H9 (cell line): ENCODE measurements at regions not wholly inside any gene's neighbourhood (a gene's known extent, or its start where the extent isn't known, plus 50 kb on each side); places are given as distances from the start of the nearest gene placed in this dataset.

Experiments
- DNase-seq: peaks from one replicate; pipeline ENCODE4 v3.0.0-alpha.2; 2017
- H2AFZ ChIP-seq: one replicate; pipeline ENCODE4 v1.6.1; 2013; ENCODE audit warnings: mild to moderate bottlenecking, low read length, control low read depth, moderate library complexity
- H2AK5ac ChIP-seq: 2 replicates; pipeline ENCODE4 v1.6.1; 2013; ENCODE audit warnings: low read length, control low read depth, mixed read lengths; ENCODE audit not compliant: insufficient read length
- H2BK120ac ChIP-seq: one replicate; pipeline ENCODE4 v1.6.1; 2013; ENCODE audit warnings: low read depth, mild to moderate bottlenecking, low read length, control low read depth, inconsistent platforms; ENCODE audit not compliant: poor library complexity, severe bottlenecking
- H2BK12ac ChIP-seq: 2 replicates; pipeline ENCODE4 v1.6.1; 2013; ENCODE audit warnings: low read length, control low read depth, mixed read lengths, low read depth; ENCODE audit not compliant: insufficient read length
- H2BK15ac ChIP-seq: 2 replicates; pipeline ENCODE4 v1.6.1; 2013; ENCODE audit warnings: low read depth, low read length, control low read depth
- H2BK20ac ChIP-seq: one replicate; pipeline ENCODE4 v1.6.1; 2013; ENCODE audit warnings: low read depth, mild to moderate bottlenecking, low read length, control low read depth, inconsistent platforms; ENCODE audit not compliant: poor library complexity, severe bottlenecking
- H2BK5ac ChIP-seq: 2 replicates; pipeline ENCODE4 v1.6.1; 2013; ENCODE audit warnings: low read length, control low read depth, mixed read lengths; ENCODE audit not compliant: insufficient read length
- H3K14ac ChIP-seq: 2 replicates; pipeline ENCODE4 v1.6.1; 2013; ENCODE audit warnings: low read length, control low read depth; ENCODE audit not compliant: insufficient read depth
- H3K18ac ChIP-seq: 2 replicates; pipeline ENCODE4 v1.6.1; 2013; ENCODE audit warnings: low read depth, mild to moderate bottlenecking, mixed read lengths, low read length, control low read depth; ENCODE audit not compliant: insufficient read length
- H3K23ac ChIP-seq: 2 replicates; pipeline ENCODE4 v1.6.1; 2013; ENCODE audit warnings: low read length, control low read depth, mixed read lengths, low read depth; ENCODE audit not compliant: insufficient read length
- H3K23me2 ChIP-seq: 2 replicates; pipeline ENCODE4 v1.6.1; 2013; ENCODE audit warnings: low read depth, mild to moderate bottlenecking, mixed read lengths, low read length, control low read depth; ENCODE audit not compliant: insufficient read length, poor library complexity, severe bottlenecking
- H3K27ac ChIP-seq: 2 replicates; pipeline ENCODE4 v1.5.1; 2013; ENCODE audit warnings: low read length, control low read depth, mixed read lengths, low read depth; ENCODE audit not compliant: insufficient read length
- H3K27me3 ChIP-seq: 2 replicates; pipeline ENCODE4 v1.6.1; 2013; ENCODE audit warnings: low read length, control low read depth, inconsistent platforms; ENCODE audit not compliant: insufficient read depth
- H3K4ac ChIP-seq: 2 replicates; pipeline ENCODE4 v1.6.1; 2013; ENCODE audit warnings: low read depth, mild to moderate bottlenecking, control low read depth, inconsistent platforms, low read length, moderate library complexity
- H3K4me1 ChIP-seq: 2 replicates; pipeline ENCODE4 v1.6.1; 2013; ENCODE audit warnings: low read length, control low read depth, inconsistent platforms; ENCODE audit not compliant: insufficient read depth
- H3K4me2 ChIP-seq: 2 replicates; pipeline ENCODE4 v1.6.1; 2013; ENCODE audit warnings: low read length, control low read depth, mixed read lengths; ENCODE audit not compliant: insufficient read length, insufficient read depth
- H3K56ac ChIP-seq: 2 replicates; pipeline ENCODE4 v1.6.1; 2013; ENCODE audit warnings: low read depth, mild to moderate bottlenecking, mixed read lengths, low read length, control low read depth; ENCODE audit not compliant: insufficient read length
- H3K79me1 ChIP-seq: 2 replicates; pipeline ENCODE4 v1.6.1; 2013; ENCODE audit warnings: low read depth, mild to moderate bottlenecking, moderate library complexity, low read length, control low read depth, inconsistent platforms; ENCODE audit not compliant: insufficient read depth, poor library complexity, severe bottlenecking
- H3K79me2 ChIP-seq: 2 replicates; pipeline ENCODE4 v1.6.1; 2013; ENCODE audit warnings: low read length, control low read depth, inconsistent platforms; ENCODE audit not compliant: insufficient read depth
- H3K9ac ChIP-seq: 2 replicates; pipeline ENCODE4 v1.6.1; 2013; ENCODE audit warnings: low read length, control low read depth, mixed read lengths; ENCODE audit not compliant: insufficient read length; ENCODE audit errors: extremely low read depth
- H3K9me3 ChIP-seq: one replicate; pipeline ENCODE4 v1.6.1; 2013; ENCODE audit warnings: low read depth, low read length, inconsistent platforms; ENCODE audit not compliant: control insufficient read depth
- H3T11ph ChIP-seq: one replicate; pipeline ENCODE4 v1.6.1; 2013; ENCODE audit warnings: mild to moderate bottlenecking, low read length, control low read depth, inconsistent platforms
- H4K20me1 ChIP-seq: one replicate; pipeline ENCODE4 v1.6.1; 2013; ENCODE audit not compliant: control insufficient read depth, insufficient read length, insufficient read depth
- H4K5ac ChIP-seq: 2 replicates; pipeline ENCODE4 v1.6.1; 2013; ENCODE audit warnings: low read depth, mild to moderate bottlenecking, mixed read lengths, low read length, control low read depth; ENCODE audit not compliant: insufficient read length
- H4K8ac ChIP-seq: replicated peaks from 2 replicates; pipeline ENCODE4 v1.6.1; 2013; ENCODE audit warnings: low read length, control low read depth, mixed read lengths, low read depth; ENCODE audit not compliant: insufficient read length
- H4K91ac ChIP-seq: 2 replicates; pipeline ENCODE4 v1.6.1; 2013; ENCODE audit warnings: low read depth, mild to moderate bottlenecking, moderate library complexity, mixed read lengths, low read length, control low read depth; ENCODE audit not compliant: insufficient read length
- H3K27ac Mint-ChIP-seq, 3 experiments: 2 replicates in 2 of 3; 3 replicates in 1 of 3; pipeline ENCODE4 v1.8.0; 2020 to 2021; ENCODE audit warnings: mixed read lengths in 3 of 3, mild to moderate bottlenecking in 1 of 3, moderate library complexity in 1 of 3
- H3K27me3 Mint-ChIP-seq: 2 replicates; pipeline ENCODE4 v1.8.0; 2021; ENCODE audit warnings: low read depth, mild to moderate bottlenecking, moderate library complexity, mixed read lengths
- H3K36me3 Mint-ChIP-seq, 3 experiments: 2 replicates in 2 of 3; 3 replicates in 1 of 3; pipeline ENCODE4 v1.8.0; 2020 to 2021; ENCODE audit warnings: low read depth in 3 of 3, mixed read lengths in 3 of 3; ENCODE audit not compliant: insufficient read depth in 1 of 3
- H3K4me1 Mint-ChIP-seq, 2 experiments: 2 replicates each; pipeline ENCODE4 v1.8.0; 2020; ENCODE audit warnings: mixed read lengths in 2 of 2
- H3K4me3 Mint-ChIP-seq, 2 experiments: 2 replicates in 1 of 2; 3 replicates in 1 of 2; pipeline ENCODE4 v1.8.0; 2020 to 2021; ENCODE audit warnings: mild to moderate bottlenecking in 2 of 2, mixed read lengths in 2 of 2, moderate library complexity in 1 of 2
- H3K9me3 Mint-ChIP-seq, 2 experiments: 2 replicates in 1 of 2; 3 replicates in 1 of 2; pipeline ENCODE4 v1.8.0; 2020; ENCODE audit warnings: mild to moderate bottlenecking in 2 of 2, mixed read lengths in 2 of 2, moderate library complexity in 1 of 2
- CTCF ChIP-seq: fragments of 200-600 bp; sonication (generic); conservative IDR thresholded peaks from 3 replicates; pipeline ENCODE4 v1.8.0; 2021; ENCODE audit warnings: antibody characterized with exemption, mild to moderate bottlenecking
- WGBS: extraction: QIAGEN DNeasy Blood & Tissue Kit; methylation state at CpG from one replicate; pipeline ENCODE4 v1.1.7; 2013; ENCODE audit warnings: missing lambda C conversion rate, low lambda C conversion rate, mixed read lengths; ENCODE audit not compliant: insufficient read length; ENCODE audit errors: extremely low coverage; 5-methylcytosine and 5-hydroxymethylcytosine counted together

DNA sequence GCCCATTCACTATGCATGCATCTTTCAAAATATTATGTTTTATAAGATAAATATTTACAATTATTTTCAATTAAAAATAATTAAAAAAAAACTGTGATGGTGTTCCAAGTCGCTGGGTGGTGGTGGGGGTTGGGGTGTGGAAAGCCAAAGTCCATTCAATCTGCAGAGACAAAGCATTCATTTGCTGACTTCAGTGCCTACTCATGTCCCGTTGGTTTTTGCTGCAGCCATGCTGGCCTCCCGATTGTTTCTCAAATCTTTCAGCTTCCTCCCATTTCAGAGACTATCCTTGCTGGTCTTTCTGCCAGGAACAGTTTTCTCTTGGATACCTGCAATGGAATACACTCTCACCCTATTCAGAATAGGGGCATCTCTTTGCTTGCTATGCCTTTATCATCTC, 331.5 kb upstream of the NOVA1 start:
- Histone ChIP-seq H3K18ac (no peak overlapping the region), H2BK12ac (no peak overlapping the region), H3K4me2 (no peak overlapping the region), H2BK20ac (no peak overlapping the region), H3K9me3 (no peaks in the 10 kb centered on the region), H2AFZ (no peak overlapping the region), H3K23me2 (no peaks in the 10 kb centered on the region), H3K79me2 (no peaks in the 10 kb centered on the region), H2BK15ac (no peak overlapping the region), H3K27me3 (no peaks in the 10 kb centered on the region), H3K79me1 (no peaks in the 10 kb centered on the region), H3K4ac (no peak overlapping the region), H2BK120ac (no peak overlapping the region), H3T11ph (no peak overlapping the region), H3K14ac (no peak overlapping the region), H4K20me1 (no peaks in the 10 kb centered on the region), H3K56ac (no peak overlapping the region), H4K8ac (no peak overlapping the region), H2BK5ac (no peak overlapping the region), H3K27ac (no peak overlapping the region), H3K9ac (no peak overlapping the region), H4K91ac (no peak overlapping the region), H3K23ac (no peak overlapping the region), H2AK5ac (no peak overlapping the region), H4K5ac (no peak overlapping the region), H3K4me1 (peaks cover 7% of the 10 kb centered on the region; the same call in 1 of the 2 replicates)
- peaks cover 25 to 30% of the 10 kb centered on the region in 2 experiments for H3K4me1 Mint-ChIP-seq
- H3K27ac Mint-ChIP-seq = no peak overlapping the region
- no peaks in the 10 kb centered on the region for H3K36me3 Mint-ChIP-seq
- no peak for TF ChIP-seq CTCF
- DNase-seq = no peak
- no peak overlapping the region for H3K4me3 Mint-ChIP-seq
- no peaks in the 10 kb centered on the region for H3K27me3 Mint-ChIP-seq
- no CpG with 5 or more reads among the region's 3 CpGs for WGBS
- no peaks in the 10 kb centered on the region; a peak in 2 of 5 replicates for H3K9me3 Mint-ChIP-seq
